Fibroblast of skin of left quadriceps (primary cell): ENCODE measurements at regions not wholly inside any gene's neighbourhood (a gene's known extent, or its start where the extent isn't known, plus 50 kb on each side); places are given as distances from the start of the nearest gene placed in this dataset.
"Not testable (repeated sequence)": the region's sequence is repeated elsewhere in the genome, so short reads cannot be mapped to it uniquely, and the experiment has no call there.

ENCODE experiments used
- DNase-seq, 2 experiments: peaks; one replicate each; pipeline ENCODE4 v3.0.0-alpha.2; 2013; ENCODE audit warnings: low read depth in 2 of 2

DNA sequence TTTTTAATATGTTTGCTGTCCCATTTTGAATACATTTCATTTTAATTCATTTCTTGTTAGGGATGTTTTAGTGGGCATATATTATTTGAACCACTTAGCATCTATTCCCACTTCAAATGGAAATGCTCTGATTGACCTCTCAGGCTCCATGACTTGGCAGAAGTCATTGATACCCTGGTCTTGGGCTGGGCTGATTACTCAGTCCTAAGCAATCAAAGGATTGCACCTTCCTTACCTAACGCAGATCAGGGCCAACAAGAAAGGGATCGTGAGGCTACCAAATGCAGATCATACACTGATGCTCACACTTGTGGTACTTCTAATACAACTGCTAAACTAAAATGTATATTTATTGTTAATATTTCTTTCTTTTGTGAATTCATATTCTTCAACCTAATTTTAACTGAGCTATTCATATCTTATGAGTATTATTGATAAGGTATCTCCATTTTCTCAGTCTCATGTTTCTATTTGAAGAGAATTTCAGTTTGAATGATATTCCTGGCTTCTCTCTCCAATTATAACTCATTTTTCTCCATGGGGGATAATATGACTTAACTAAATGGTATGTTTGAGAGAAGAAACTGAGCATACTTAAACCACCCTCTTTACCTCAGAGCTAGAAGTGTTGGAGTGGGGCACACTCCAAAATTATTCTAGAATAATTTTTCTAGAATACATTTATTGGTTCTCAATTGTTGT, 615.5 kb upstream of the ADAMTS5 start:
- no peak for DNase-seq

DNA sequence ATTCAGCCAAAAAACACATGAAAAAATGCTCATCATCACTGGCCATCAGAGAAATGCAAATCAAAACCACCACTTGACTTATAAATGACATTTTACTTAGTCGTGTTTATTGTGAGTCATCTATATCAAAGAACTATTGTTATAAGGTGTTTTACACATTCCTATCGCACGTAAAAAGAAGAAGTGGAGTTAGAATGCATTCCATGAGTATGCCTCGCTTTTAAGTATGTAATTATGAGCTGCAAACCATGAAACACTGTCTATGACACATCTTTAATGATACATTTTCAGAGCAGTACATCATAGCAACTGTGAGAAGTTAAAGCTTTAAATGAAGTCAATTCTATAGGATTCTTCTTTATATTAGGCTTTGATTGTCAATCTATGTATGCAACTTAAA, 614.3 kb upstream of the ADAMTS5 start:
- DNase-seq, result no peak

DNA sequence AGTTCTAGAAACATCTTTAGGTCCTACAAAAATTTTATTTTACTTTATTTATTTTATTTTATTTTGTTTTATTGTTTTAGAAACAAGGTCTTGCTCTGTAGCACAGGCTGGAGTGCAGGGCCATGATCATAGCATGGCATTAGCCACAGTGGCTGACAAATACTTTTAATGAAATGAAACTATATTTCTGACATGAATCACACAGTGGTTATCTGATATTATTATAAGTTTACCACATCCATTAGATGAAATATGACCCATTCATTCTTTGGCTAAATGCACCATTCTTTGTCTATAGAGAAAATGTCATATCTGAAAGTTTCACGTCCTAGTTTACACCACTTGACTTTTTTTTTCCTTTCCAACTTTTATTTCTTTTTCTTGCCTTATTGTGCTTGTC, 613.4 kb upstream of the ADAMTS5 start:
- no peak for DNase-seq

DNA sequence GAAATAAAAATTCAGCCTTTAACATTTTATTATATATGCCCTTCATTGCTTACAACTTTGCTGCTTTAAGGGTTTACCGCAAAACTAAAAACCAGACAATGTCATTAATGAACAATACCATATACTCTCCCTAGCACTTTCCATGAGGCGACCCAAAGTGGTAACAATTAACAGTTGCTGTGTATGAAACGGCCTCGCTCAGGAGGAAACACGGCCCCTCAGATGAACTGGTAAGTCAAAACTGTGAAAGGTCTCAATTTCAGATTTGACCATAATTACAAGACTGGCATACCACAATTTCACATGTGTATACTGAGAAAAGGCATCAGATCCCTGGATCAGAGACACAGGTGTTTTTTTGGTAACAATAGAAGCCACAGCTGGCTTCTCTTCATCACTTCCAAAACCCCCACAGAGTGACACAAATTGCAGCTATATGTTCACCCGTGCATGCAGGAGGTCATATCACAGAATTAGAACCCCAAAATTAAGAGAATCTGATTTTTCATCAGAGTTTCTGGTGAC, 611.9 kb upstream of the ADAMTS5 start:
- DNase-seq, result no peak

DNA sequence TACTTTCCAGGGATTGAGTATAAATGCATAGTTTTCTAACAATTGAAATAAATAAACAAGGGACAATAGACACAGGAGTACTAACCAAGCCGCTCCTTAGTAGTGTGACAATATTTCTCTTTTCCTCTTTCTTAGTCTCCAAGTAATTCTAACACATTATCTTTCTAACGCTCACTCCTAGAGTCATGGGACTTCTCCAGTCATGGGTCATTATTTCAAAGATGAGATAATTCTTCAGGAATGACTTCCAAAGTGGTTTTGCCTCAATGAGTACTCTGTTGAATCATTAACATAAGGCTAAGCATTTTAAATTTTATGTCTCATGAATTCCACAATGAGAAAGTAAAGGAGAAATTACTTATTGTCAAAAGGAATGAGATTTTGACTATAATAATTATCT, 605.8 kb upstream of the ADAMTS5 start:
- peak; percentile 72 to 74 for DNase-seq

DNA sequence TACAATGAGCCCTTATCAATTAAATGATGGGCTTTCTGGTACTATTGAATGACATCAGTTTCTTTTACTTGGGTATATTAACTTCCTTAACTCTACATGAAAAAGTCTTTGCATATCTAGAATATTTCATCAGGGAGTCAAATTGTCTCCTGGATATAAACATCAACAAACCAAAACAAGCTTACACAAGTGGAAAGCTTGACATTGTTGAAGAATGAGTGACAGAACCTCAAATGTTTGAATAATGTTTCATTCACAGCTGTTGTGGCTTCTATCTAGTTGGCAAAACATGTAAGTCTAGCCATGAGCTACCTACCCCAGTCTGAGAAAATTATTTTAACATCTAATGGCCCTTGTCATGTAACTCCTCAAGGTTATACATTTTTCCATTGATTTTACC, 604.8 kb upstream of the ADAMTS5 start:
- no peak for DNase-seq

DNA sequence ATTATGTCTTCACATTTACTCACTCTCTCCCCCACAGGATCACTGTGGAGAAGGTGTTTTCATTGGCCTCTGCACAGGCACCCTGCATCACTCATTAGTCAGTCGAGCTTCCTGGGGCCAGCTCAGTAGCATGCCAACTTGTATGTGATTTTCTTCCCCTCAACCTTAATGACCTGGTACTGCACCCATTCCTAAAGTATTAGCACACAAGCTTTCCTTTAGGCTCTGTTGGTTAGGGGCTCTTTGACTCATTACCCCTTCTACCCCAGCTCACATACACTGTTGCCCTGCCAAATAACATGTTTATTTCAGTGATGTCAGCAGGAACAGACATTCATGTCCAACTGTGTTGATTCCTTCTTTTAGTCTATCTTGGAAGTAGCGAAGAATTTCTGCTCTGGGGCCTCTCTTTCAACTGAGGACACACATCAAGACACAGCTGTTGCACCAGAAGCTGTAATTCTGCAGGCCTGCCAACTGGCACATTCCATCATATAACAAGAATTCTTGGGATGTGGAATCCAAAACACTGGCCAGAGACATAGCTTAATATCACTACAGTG, 603.5 kb upstream of the ADAMTS5 start:
- peak; percentile 91 to 92 for DNase-seq

DNA sequence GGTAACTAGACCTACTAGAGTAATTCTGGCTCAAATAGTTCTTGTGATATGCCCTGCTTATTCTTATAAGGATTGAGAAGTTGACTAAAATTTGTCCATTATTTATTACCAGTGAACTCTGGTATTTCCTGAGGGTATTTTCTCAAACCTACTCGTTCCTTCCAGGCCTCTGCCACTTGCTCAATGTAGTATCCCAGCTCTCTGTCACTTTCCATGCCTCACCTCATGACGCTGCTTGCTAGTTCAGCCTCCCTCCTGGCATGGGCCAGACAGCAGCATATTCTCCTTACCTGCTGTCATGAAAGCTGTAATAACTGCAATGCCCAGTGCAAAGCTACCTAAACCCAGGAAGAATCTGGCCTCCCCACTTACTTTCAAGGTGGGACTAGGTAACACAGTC, 602.9 kb upstream of the ADAMTS5 start:
- DNase-seq, result no peak

DNA sequence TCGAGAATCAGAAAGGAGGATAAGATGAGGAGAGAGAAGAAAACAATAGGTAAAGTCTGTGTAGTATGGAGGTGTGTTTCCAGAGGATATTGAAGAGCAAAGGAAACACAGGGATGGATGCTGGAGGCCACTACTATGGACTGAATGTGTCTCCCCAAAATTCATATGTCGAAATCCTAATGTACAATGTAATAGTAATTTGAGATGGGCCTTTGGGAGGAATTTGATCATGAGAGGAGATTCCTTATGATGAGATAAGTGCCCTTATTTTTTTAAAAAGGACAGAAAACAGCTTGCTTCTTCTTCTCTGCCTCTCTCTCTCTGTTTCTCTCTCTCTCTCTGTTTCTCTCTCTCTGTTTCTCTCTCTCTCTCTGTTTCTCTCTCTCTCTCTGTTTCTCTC, 602.2 kb upstream of the ADAMTS5 start:
- no peak for DNase-seq

DNA sequence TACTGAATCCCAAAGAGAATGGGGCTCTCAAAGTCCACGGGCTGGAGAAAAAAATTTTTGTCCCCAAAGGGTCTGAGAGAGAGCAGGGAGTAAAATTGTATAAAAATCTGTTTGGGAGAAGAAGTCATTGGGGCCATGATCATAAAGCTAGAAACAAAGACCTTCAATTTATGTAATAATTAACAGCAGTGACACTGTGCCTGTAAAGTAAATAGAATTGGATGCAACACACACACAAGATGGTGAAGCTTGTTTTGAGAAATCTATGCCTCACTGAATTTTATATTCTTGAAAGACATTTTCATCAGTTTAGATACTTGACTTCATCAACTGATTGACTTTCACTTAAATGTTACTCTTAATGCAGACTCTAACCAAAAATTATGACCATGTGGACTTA, 600.5 kb upstream of the ADAMTS5 start:
- DNase-seq, result no peak

DNA sequence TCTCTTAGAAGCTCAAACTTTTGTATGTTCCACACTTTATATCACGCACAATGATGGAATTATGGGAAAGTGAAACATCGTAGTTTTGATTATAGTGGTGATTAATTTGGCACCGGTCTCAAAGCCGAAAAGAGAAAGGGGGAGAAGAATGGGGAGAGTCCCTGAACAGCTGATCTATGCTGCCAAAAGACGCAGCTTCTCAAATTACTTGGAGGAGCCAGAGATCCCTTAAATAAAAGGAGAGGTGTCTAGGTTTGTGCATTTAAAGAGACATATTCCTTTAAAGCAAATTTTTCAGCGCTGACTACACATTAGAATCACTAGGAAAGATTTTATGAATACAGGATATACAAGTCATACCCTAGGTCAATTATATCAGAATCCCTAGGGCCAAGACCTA, 599.6 kb upstream of the ADAMTS5 start:
- DNase-seq, result no peak

DNA sequence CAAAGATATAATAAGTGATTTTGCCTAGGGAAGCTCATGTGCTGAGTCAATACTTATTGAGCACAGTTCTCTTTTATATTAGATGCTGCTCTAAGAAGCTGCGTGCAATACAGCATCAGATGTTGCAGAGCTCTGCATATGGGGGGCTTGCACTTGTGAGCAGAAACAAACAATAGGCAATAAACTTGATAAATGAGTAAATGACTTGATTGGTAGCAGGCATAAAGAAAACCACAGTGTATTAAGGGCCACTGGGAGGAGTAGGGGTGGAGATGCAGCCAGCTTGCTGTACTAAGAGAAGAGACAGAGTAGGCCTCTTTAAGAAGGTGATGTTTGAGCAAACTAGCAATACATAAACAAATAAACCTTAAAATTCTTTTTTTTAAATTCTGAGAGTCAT, 598.5 kb upstream of the ADAMTS5 start:
- DNase-seq, result no peak

DNA sequence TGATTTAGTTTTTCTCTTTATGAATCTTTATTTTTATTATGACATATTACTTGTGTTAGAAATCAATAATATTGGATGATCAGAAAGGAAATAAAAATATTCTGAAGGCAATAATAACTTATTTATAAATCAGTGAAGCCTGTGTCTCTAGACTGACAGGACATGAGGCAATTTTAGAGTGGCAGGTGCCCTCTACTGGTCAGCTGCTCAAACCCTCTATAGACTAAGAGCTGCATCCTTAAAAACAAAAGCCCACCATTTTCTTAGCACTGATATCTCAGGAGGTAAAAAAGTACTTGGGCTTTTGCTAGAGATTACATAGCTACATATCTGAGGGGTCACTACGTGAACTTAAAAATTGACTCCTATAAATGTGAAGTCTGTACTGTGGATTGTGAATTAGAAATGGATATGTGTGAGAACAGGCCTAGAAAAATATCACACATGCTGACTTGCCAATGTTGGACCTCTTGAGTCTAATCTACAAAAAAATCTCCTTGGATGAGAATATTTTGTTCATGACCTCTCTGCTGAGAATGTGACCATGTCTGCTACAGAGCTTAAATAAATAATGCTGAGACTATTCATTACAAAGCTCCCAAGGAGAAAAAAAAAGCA, 597.9 kb upstream of the ADAMTS5 start:
- no peak for DNase-seq

DNA sequence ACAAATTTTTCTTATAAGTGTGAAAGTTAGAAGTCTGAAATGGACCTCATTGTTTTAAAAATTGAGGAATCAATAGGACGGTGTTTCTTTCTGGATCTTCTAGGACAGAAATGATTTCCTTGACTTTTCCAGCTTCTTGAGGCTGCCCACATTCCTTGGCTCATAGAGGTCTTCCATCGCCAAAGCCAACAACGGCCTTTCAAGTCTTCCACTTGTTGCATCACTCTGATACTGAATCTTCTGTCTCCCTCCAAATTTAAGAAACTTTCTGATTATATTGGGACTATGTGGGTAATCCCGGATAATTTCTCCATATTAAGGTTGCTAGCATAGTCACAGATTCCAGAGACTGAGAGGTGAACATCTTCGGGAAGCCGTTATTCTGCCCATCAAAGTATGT, 595.4 kb upstream of the ADAMTS5 start:
- DNase-seq, result no peak

DNA sequence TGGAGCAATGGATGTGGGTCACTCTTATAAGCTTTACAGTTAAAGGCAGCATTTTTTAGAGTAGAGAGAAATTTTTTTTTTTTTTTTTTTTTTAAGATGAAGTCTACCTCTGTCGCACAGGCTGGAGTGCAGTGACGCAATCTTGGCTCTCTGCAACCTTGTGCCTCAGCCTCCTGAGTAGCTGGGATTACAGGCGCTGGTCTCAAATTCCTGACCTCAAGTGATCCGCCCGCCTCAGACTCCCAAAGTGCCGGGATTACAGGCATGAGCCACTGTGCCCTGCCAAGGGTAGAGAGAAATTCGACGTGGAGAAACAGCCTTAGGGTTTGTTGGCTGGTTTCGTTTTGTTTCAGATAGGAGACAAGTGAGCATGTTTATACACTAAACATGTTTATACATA, 594.2 kb upstream of the ADAMTS5 start:
- no peak for DNase-seq

DNA sequence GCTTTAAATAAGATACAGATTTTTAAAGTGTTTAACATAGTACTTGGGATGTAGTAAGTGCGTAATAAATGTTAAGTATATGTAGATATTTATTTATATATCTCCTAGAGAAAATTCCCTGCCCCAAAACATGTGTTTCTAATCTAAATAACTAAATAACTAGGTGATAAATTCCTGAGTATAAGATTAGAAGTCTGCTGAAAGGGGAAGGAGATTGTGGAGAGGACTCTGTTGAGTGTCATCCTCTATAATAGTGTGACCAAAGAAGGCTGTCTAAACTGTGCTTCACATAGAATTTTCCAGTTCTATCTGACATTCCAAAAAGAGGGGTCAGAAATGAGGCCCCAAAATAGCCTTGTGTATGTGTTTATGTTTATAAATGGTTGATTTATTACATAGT, 590.5 kb upstream of the ADAMTS5 start:
- DNase-seq, result peak in 1 of 2 experiments; percentile 57

DNA sequence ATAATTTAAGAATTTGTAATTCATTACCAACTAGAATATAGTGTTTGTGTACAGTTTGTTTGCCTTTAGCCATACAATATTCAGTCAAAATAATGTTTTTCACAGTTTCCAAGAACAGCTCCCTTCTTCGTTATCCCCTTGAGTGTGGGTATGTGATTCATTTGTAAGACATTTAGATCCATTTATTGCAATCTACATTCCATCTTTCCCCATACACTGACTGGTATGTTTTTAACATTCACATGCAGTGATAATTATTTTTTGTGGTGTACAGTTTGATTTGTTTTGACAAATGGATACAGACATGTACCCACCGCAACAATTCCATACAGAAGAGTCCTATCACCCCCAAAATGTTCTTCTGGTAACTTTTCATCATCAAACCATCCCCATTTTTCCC, 589.1 kb upstream of the ADAMTS5 start:
- peak in 1 of 2 experiments; percentile 51 for DNase-seq

DNA sequence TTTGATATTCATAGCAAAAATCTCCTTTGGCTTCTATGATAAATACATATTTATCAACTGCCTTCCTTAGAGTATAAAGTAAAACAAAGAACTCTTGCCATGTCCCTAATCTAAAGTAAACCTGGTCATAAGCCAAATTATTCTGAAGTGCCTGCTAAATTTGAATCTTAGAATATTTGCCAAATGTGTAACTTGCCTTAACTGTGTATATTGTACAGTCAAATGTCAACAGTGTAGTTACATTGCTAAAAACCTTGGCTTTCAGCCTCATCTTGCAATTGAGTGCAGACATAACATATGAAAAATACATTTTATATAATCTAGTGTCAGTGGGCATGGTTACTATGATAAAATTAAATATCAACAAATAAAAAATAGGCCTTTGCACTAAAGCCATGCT, 583.4 kb upstream of the ADAMTS5 start:
- no peak for DNase-seq

DNA sequence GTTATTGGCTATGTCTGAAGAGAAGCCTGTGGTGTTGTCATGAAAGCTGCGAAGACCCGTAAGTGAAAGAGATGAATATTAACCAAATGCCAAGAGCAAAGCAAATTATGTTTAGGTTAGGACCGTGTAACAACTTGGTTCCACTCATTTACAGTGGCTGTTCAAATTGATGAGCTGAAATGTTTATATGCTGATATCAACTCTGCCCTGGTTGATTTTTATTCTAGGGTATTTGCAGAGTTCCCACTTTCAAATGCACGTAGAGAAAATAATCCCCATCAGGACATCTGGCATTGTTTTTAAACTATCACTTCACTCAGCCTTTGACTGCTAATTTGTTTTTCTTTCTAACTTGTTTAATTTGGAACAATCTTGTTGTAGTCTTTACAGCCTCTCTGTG, 581.6 kb upstream of the ADAMTS5 start:
- no peak for DNase-seq

DNA sequence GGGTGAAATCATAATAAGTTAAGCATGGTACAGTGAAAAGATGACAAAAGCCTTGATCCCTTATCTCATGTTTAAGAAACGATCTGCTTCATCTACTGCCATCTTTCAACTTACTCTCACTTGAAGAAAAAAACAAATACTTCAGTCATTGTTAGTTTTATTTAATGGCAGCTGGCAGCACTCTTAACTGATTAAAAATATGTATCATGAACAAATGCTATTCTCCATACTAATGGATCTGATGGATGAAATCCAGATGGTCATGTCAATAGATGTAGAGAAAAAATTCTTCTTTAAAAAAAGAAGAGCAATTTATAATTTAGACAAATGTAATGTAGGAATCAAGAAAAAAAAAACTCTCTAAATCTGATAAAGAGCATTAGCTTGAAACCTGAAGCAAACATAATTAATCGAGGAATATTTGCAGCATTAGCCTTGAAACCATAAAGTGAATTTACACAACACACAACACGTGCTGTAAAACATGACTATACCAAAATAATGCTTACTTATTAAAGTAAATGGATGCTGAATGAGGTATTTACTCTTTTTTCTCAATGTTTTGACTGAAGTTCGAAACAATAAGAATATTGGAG, 579.0 kb upstream of the ADAMTS5 start:
- DNase-seq, result no peak

DNA sequence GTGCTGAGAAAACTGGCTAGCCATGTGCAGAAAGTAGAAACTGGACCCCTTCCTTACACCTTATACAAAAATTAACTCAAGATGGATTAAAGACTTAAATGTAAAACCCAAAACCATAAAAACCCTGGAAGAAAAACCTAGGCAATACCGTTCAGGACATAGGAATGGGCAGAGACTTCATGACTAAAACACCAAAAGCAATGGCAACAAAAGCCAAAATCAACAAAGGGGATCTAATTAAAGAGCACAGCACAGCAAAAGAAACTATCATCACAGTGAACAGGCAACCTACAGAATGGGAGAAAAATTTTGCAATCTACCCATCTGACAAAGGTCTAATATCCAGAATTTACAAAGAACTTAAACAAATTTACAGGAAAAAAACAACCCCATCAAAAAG, 575.2 kb upstream of the ADAMTS5 start:
- not testable (repeated sequence) for DNase-seq

DNA sequence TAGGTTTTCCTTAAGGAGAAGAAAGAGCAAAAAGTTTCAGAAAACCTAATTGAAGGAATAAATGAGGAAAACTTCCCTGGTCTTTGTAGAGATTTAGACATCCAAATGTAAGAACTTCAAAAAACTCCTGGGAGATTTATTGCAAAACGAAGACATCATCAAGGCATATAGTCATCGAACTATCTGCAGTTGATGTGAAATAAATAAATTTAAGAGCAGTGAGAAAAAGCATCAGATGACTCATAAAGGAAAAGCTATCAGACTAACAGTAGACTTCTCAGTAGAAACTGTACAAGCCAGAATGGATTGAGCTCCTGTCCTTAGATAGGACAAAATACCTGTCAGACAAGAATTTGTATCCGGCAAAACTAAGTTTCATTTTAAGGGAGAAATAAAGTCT, 569.4 kb upstream of the ADAMTS5 start:
- no peak for DNase-seq

DNA sequence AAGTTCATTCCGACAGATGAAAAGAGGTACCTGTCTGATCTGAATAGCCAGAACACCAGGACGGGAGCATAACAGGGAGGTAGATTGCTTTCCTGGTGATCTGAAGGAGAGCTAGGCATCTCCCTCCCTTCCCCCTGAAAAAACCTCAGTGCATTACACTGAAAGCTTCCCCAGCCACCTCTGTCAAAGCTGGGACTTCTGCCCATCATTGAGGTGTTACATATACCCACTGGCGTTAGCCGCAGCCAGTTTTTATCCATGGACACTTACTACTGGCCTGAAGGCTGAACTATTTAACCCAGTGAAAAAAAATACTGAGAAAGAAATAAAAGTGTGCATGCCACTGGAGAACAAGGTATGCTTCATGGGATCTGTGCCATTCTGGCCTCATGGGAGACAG, 568.3 kb upstream of the ADAMTS5 start:
- DNase-seq, result no peak
